Activated T-cell treated with anti-CD3 and anti-CD28 coated beads, Interleukin-2, amount 50 U/mL, for 48 hours (primary cell): ENCODE measurements at regions not wholly inside any gene's neighbourhood (a gene's known extent, or its start where the extent isn't known, plus 50 kb on each side); places are given as distances from the start of the nearest gene placed in this dataset.
"Not testable (repeated sequence)": the region's sequence is repeated elsewhere in the genome, so short reads cannot be mapped to it uniquely, and the experiment has no call there.

Experiments
- DNase-seq, 2 experiments: peaks; one replicate each; pipeline ENCODE4 v3.0.0-alpha.2; 2020

- DNase-seq, result no peak
Observed at GRCh38 chr1:189637041-189637440, 840.6 kb downstream of the BRINP3 start.

GRCh38 chr1:189644156-189644555 lies 833.5 kb downstream of the BRINP3 start:
- DNase-seq, result not testable (repeated sequence)

GRCh38 chr1:189644970-189645369 lies 832.7 kb downstream of the BRINP3 start:
- no peak for DNase-seq

- DNase-seq, result no peak
Observed at GRCh38 chr1:189646066-189646465, 831.6 kb downstream of the BRINP3 start.

- DNase-seq, result no peak
Observed at GRCh38 chr1:189654906-189655305, 822.8 kb downstream of the BRINP3 start.

GRCh38 chr1:189656628-189657530 lies 820.8 kb downstream of the BRINP3 start:
- DNase-seq, result no peak

GRCh38 chr1:189657715-189658114 lies 819.9 kb downstream of the BRINP3 start:
- DNase-seq, result no peak

- DNase-seq, result no peak
Observed at GRCh38 chr1:189658381-189658780, 819.3 kb downstream of the BRINP3 start.

- DNase-seq, result no peak
Observed at GRCh38 chr1:189659731-189660130, 817.9 kb downstream of the BRINP3 start.

- DNase-seq, result no peak
Observed at GRCh38 chr1:189662190-189662589, 815.5 kb downstream of the BRINP3 start.

- no peak for DNase-seq
Observed at GRCh38 chr1:189669846-189670245, 807.8 kb downstream of the BRINP3 start.

- no peak for DNase-seq
Observed at GRCh38 chr1:189673217-189673616, 804.4 kb downstream of the BRINP3 start.

- no peak for DNase-seq
Observed at GRCh38 chr1:189675712-189676244, 801.9 kb downstream of the BRINP3 start.

- DNase-seq, result no peak
Observed at GRCh38 chr1:189678779-189679178, 798.9 kb downstream of the BRINP3 start.

- DNase-seq, result no peak
Observed at GRCh38 chr1:189681252-189681919, 796.3 kb downstream of the BRINP3 start.

GRCh38 chr1:189682591-189682990 lies 795.1 kb downstream of the BRINP3 start:
- DNase-seq, result no peak

- DNase-seq, result no peak
Observed at GRCh38 chr1:189686288-189686687, 791.4 kb downstream of the BRINP3 start.

GRCh38 chr1:189693140-189693539 lies 784.5 kb downstream of the BRINP3 start:
- DNase-seq, result no peak

GRCh38 chr1:189696297-189696696 lies 781.4 kb downstream of the BRINP3 start:
- DNase-seq, result no peak

GRCh38 chr1:189697113-189697512 lies 780.6 kb downstream of the BRINP3 start:
- DNase-seq, result no peak

GRCh38 chr1:189701606-189702005 lies 776.1 kb downstream of the BRINP3 start:
- no peak for DNase-seq

GRCh38 chr1:189706594-189706993 lies 771.1 kb downstream of the BRINP3 start:
- DNase-seq, result no peak

GRCh38 chr1:189708674-189709073 lies 769.0 kb downstream of the BRINP3 start:
- DNase-seq, result no peak
